B cell (primary cell): ENCODE measurements at regions not wholly inside any gene's neighbourhood (a gene's known extent, or its start where the extent isn't known, plus 50 kb on each side); places are given as distances from the start of the nearest gene placed in this dataset.

Experiments used
- ATAC-seq: fragments of 200-7000 bp; cut with Tn5 transposase; one replicate; pipeline ENCODE4 v1.10.0; 2021; ENCODE audit warnings: low read depth, mild to moderate bottlenecking, moderate number of reproducible peaks, moderate library complexity
- CTCF ChIA-PET: fragments of 350-600 bp; sonication (Branson Sonifier 250); formaldehyde crosslinking; loops from one replicate; lab custom pipeline; 2021; ENCODE audit warnings: antibody characterized with exemption, inconsistent platforms; lab: Charles Lee
- POLR2A ChIA-PET: fragments of 350-600 bp; sonication (Branson Sonifier 250); formaldehyde crosslinking; loops from one replicate; lab custom pipeline; 2021; ENCODE audit warnings: antibody characterized with exemption; lab: Charles Lee
- DNase-seq: peaks from one replicate; pipeline ENCODE4 v3.0.0; 2013
- H2AFZ ChIP-seq: 2 replicates; pipeline ENCODE4 v1.6.1; 2012; ENCODE audit warnings: mild to moderate bottlenecking, low read depth, low read length; ENCODE audit not compliant: insufficient read depth, poor library complexity, severe bottlenecking
- H3K27ac ChIP-seq, 2 donors: 1 replicate in 1 of 2; 2 replicates in 1 of 2; pipeline ENCODE4 v1.5.1; 2012 to 2013; ENCODE audit warnings: low read length in 2 of 2, mild to moderate bottlenecking in 2 of 2, moderate library complexity in 1 of 2
- H3K27me3 ChIP-seq, 4 experiments: fragments of 200-600 bp in 1 of 4; sonication (generic) in 1 of 4; replicated peaks in 1 of 4; 1 replicate in 2 of 4; 2 replicates in 2 of 4; pipeline versions ENCODE4 v1.6.1 to v1.7.0; 2013 to 2016; ENCODE audit warnings: low read length in 3 of 4, mild to moderate bottlenecking in 2 of 4, mixed read lengths in 1 of 4, moderate library complexity in 1 of 4; ENCODE audit not compliant: insufficient read depth in 4 of 4, control insufficient read depth in 3 of 4; ENCODE audit errors: control extremely low read depth in 1 of 4
- H3K36me3 ChIP-seq, 2 experiments: replicated peaks in 1 of 2; 1 replicate in 1 of 2; 2 replicates in 1 of 2; pipeline versions ENCODE4 v1.6.1 to v1.7.1; 2013; ENCODE audit warnings: low read length in 1 of 2; ENCODE audit not compliant: insufficient read depth in 2 of 2, control insufficient read depth in 1 of 2; ENCODE audit errors: control extremely low read depth in 1 of 2, extremely low read depth in 1 of 2
- H3K4me1 ChIP-seq, 2 donors: fragments of 200-600 bp in 1 of 2; sonication (generic) in 1 of 2; 1 replicate in 1 of 2; 2 replicates in 1 of 2; pipeline versions ENCODE4 v1.5.1 to v1.6.1; 2013 to 2017; ENCODE audit warnings: low read length in 2 of 2; ENCODE audit not compliant: control insufficient read depth in 2 of 2, insufficient read depth in 2 of 2
- H3K4me2 ChIP-seq: replicated peaks from 2 replicates; pipeline ENCODE3; 2012; ENCODE audit warnings: mild to moderate bottlenecking, low read depth, low read length; ENCODE audit not compliant: poor library complexity, severe bottlenecking
- H3K4me3 ChIP-seq, 5 experiments: fragments of 200-600 bp in 1 of 5; sonication (generic) in 1 of 5; 1 replicate in 3 of 5; 2 replicates in 2 of 5; pipeline versions ENCODE4 v1.5.1 to v1.7.0; 2011 to 2016; ENCODE audit warnings: low read length in 4 of 5, mild to moderate bottlenecking in 4 of 5, low read depth in 2 of 5, control low read depth in 1 of 5, moderate library complexity in 1 of 5; ENCODE audit not compliant: insufficient read depth in 1 of 5; ENCODE audit errors: control extremely low read depth in 1 of 5, extremely low read depth in 1 of 5
- H3K79me2 ChIP-seq: fragments of 200-600 bp; sonication (generic); one replicate; pipeline ENCODE4 v1.6.0; 2016; ENCODE audit warnings: low read length; ENCODE audit not compliant: control insufficient read depth, insufficient read depth
- H3K9ac ChIP-seq: fragments of 200-600 bp; sonication (generic); 2 replicates; pipeline ENCODE4 v1.6.1; 2017; ENCODE audit warnings: mild to moderate bottlenecking, low read length, moderate library complexity
- H3K9me3 ChIP-seq, 3 donors: one replicate each; pipeline versions ENCODE4 v1.6.1 to v1.7.1; 2013; ENCODE audit warnings: low read length in 2 of 3; ENCODE audit not compliant: control insufficient read depth in 2 of 3, insufficient read depth in 1 of 3; ENCODE audit errors: control extremely low read depth in 1 of 3
- H4K20me1 ChIP-seq: 2 replicates; pipeline ENCODE4 v1.6.0; 2012; ENCODE audit warnings: mild to moderate bottlenecking, low read length; ENCODE audit not compliant: insufficient read depth, control insufficient read depth, poor library complexity, severe bottlenecking
- H3K27ac Mint-ChIP-seq: one replicate; pipeline ENCODE4 v1.8.0; 2021; ENCODE audit warnings: mixed read lengths
- H3K27me3 Mint-ChIP-seq: one replicate; pipeline ENCODE4 v1.8.0; 2021; ENCODE audit warnings: mixed read lengths
- H3K4me1 Mint-ChIP-seq: one replicate; pipeline ENCODE4 v1.8.0; 2021; ENCODE audit warnings: mixed read lengths
- H3K4me3 Mint-ChIP-seq: one replicate; pipeline ENCODE4 v1.8.0; 2021; ENCODE audit warnings: mixed read lengths
- H3K9me3 Mint-ChIP-seq: one replicate; pipeline ENCODE4 v1.8.0; 2022; ENCODE audit warnings: mixed read lengths; ENCODE audit not compliant: insufficient read depth
- EZH2 ChIP-seq: IDR thresholded peaks from 2 replicates; pipeline ENCODE4 v1.6.1; 2012; ENCODE audit warnings: borderline replicate concordance, low read depth, mild to moderate bottlenecking, moderate library complexity, low read length; ENCODE audit not compliant: insufficient read depth, poor library complexity, severe bottlenecking
- WGBS: methylation state at CpG from one replicate; pipeline ENCODE4 v1.1.5; 2013; ENCODE audit warnings: missing lambda C conversion rate; ENCODE audit not compliant: insufficient coverage; 5-methylcytosine and 5-hydroxymethylcytosine counted together
- intact Hi-C: fragments of 100-400 bp; cut with micrococcal nuclease; formaldehyde crosslinking; loops from one replicate; pipeline ENCODE4 v1.10.0; 2022
- TF ChIP-seq, protein P1 (sequence below): fragments of 200-600 bp; IDR thresholded peaks from one replicate; pipeline ENCODE4 v1.8.0; 2022; ENCODE audit warnings: antibody characterized with exemption, mild to moderate bottlenecking

DNA sequence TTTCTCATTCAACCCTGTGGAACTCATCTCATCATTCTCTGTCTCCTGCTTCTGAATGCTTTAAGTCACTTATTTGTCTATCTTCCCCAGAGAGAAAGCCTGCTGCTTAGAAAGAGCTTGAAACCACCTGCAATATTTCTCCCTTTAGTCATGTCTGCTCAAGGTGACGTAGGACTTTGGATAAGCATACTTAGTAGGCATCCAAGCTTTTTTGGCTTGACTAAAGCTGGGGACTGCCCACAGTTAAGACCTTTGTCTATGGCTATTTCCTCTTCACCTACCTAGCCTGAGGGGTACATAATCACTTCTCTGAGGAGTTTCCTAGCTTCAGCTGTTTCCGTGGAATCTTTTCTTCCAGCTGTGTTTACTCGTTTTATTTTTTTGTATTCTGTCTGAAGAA, 665.8 kb upstream of the CAMK1G start:
- Histone ChIP-seq H3K4me1 (no peaks in the 10 kb centered on the region), H3K27ac (no peak overlapping the region), H3K4me2 (no peak overlapping the region), H2AFZ (no peak overlapping the region), H3K36me3 (no peaks in the 10 kb centered on the region), H3K9me3 (no peaks in the 10 kb centered on the region), H3K27me3 (no peaks in the 10 kb centered on the region), H3K4me3 (no peak overlapping the region), H3K79me2 (no peaks in the 10 kb centered on the region), H4K20me1 (no peaks in the 10 kb centered on the region), H3K9ac (no peak overlapping the region)
- ChIA-PET CTCF (no interaction called here), POLR2A (no interaction called here)
- TF ChIP-seq, protein P1, sequence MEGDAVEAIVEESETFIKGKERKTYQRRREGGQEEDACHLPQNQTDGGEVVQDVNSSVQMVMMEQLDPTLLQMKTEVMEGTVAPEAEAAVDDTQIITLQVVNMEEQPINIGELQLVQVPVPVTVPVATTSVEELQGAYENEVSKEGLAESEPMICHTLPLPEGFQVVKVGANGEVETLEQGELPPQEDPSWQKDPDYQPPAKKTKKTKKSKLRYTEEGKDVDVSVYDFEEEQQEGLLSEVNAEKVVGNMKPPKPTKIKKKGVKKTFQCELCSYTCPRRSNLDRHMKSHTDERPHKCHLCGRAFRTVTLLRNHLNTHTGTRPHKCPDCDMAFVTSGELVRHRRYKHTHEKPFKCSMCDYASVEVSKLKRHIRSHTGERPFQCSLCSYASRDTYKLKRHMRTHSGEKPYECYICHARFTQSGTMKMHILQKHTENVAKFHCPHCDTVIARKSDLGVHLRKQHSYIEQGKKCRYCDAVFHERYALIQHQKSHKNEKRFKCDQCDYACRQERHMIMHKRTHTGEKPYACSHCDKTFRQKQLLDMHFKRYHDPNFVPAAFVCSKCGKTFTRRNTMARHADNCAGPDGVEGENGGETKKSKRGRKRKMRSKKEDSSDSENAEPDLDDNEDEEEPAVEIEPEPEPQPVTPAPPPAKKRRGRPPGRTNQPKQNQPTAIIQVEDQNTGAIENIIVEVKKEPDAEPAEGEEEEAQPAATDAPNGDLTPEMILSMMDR: no peak
- no peak overlapping the region for H3K4me3 Mint-ChIP-seq
- no peaks in the 10 kb centered on the region for H3K27me3 Mint-ChIP-seq
- no peak for ATAC-seq
- no peak overlapping the region for H3K27ac Mint-ChIP-seq
- no peaks in the 10 kb centered on the region for H3K9me3 Mint-ChIP-seq
- 100% methylated on average over 1 of the region's 3 CpGs for WGBS
- DNase-seq: no peak
- no peaks in the 10 kb centered on the region for H3K4me1 Mint-ChIP-seq
- intact Hi-C loops: no loop called here

DNA sequence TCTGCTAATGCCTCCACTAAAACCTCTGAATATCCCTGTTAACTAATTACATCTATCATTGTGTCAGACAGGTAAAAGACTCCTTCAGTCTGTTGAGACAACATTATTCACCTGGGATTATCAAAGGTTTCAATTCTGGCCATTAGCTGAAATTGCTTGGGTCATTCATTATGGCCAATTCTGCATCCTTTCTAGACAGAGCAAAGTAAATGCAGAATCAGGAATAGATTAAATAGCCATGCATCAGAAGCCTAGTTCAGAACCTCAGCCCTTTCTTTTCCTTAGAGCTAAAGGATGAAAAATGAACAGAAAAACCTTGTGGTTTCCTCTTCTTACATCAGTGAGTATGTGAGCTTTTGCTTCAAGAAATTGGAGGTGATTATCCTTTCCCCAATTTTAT, 665.4 kb upstream of the CAMK1G start:
- H3K9me3 ChIP-seq: peaks cover 0 to 1% (median 0%) of the 10 kb centered on the region in 3 donors
- no peak overlapping the region for H3K27ac ChIP-seq
- ChIA-PET CTCF (no interaction called here), POLR2A (no interaction called here)
- TF ChIP-seq EZH2: no peak
- TF ChIP-seq, protein P1: no peak
- H3K4me3 ChIP-seq: no peak overlapping the region
- no peak overlapping the region for H2AFZ ChIP-seq
- ATAC-seq (no peak), DNase-seq (no peak)
- Mint-ChIP-seq H3K27ac (no peak overlapping the region), H3K9me3 (no peaks in the 10 kb centered on the region), H3K4me3 (no peak overlapping the region), H3K27me3 (no peaks in the 10 kb centered on the region), H3K4me1 (no peaks in the 10 kb centered on the region)
- H3K4me2 ChIP-seq: no peak overlapping the region
- no peak overlapping the region for H3K9ac ChIP-seq
- no peaks in the 10 kb centered on the region for H3K4me1 ChIP-seq
- intact Hi-C loops: no loop called here
- H3K27me3 ChIP-seq: no peaks in the 10 kb centered on the region
- no peaks in the 10 kb centered on the region for H4K20me1 ChIP-seq
- H3K79me2 ChIP-seq: no peaks in the 10 kb centered on the region
- H3K36me3 ChIP-seq: no peaks in the 10 kb centered on the region
